Skin epidermis (tissue), 12 donors: ENCODE measurements at regions not wholly inside any gene's neighbourhood (a gene's known extent, or its start where the extent isn't known, plus 50 kb on each side); places are given as distances from the start of the nearest gene placed in this dataset.

Experiments used
- H3K27ac ChIP-seq, 21 experiments: fragments of 200-600 bp; sonication (generic) in 11 of 21; one replicate each; pipeline ENCODE4 v1.5.0; 2020; ENCODE audit warnings: mild to moderate bottlenecking in 3 of 21, inconsistent platforms in 2 of 21, moderate library complexity in 2 of 21
- H3K4me3 ChIP-seq, 7 experiments: fragments of 200-600 bp; sonication (generic) in 2 of 7; one replicate each; pipeline ENCODE4 v1.5.0; 2020; ENCODE audit warnings: inconsistent platforms in 2 of 7, mild to moderate bottlenecking in 2 of 7, moderate library complexity in 1 of 7

DNA sequence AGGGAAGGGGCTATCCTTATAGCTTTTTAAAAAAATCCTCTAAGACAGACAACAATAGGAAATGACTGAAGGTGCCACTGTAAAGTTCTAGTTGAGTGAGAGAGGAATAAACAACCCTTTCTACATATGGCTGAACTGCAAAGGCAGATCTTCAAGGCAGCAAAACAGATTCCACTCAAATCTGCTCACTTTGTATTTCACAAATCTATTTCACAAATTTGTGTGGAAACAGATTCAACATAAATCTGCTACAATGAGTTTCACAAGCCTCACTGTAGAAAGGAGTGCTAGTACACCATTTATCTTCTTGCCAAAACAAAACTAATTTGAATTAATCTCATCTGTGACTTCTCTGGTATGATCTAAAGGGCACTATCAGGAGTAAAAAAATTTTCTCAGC, 451.3 kb downstream of the PLA2G4A start:
- Histone ChIP-seq H3K4me3 (no peak overlapping the region), H3K27ac (no peak overlapping the region)

DNA sequence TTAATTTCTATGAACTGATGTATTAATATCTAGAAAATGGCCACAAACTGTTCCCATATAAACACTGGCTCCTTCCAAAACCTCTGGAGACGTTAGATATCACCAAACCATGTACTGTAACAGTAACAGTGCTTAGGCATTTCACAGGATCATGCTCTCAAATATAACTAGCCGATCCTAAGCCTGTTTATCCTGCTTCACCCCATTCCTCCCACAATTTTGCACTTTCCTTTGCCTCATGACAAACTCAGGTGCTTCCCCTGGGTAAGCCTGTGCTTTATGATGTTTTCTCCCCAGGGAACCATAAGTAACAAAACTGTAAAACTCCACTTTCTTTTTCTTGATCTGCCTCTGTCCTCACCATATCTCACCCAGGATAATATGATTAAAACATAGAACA, 452.3 kb downstream of the PLA2G4A start:
- Histone ChIP-seq H3K4me3 (no peak overlapping the region), H3K27ac (no peak overlapping the region)

DNA sequence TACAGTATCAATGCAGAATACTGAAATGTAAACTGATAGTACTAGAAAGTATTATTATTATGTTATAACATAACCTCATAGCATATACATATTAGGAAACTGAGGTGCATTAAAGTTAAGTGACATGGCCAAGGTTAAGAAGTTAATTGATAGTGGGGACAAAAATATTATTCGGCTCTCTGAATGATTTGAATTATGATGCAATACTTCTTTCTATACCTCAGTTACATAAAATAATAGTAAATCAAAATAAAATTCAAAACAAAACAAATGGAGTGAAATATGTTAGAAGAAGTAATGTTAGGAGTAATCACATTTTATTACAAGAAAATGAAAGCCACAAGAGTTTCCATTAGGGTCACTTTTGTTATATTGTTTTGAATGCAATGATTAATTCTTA, 455.2 kb downstream of the PLA2G4A start:
- H3K27ac ChIP-seq, result no peak overlapping the region

DNA sequence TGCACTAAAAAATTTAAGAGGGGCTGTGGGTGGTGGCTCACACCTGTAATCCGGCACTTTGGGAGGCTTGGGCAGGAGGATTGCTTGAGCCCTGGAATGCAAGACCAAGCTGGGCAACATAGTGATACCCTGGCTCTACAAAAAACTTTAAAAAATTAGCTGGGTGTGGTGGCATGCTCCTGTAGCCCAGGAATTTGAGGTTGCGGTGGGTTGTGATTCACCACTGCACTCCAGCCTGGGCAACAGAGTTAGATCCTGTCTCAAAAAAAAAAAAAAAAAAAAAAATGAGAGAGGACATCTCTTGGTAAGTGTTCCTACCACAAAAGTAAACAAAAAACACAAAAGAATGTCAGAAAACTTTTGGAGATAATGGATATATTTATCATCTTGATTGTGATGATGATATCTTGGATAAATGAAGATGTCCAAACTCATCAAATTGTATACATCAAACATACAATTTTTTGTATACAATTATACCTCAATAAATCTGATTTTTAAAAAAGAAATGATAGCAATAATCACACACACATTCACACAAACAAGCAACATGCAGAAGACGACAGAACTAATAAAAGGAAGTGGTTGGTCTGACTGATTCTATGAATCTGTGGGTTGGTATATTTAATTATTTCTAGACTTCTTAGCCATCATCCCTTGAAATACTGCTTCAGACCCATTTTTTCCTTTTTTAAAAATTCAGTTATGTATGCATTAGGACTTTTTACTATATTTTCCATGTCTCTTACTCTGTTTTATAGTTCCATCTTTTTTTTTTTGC, 465.9 kb downstream of the PLA2G4A start:
- Histone ChIP-seq H3K4me3 (no peak overlapping the region), H3K27ac (no peak overlapping the region)

More for the DNA sequence above, 455.2 kb downstream of the PLA2G4A start:
- no peak overlapping the region for H3K4me3 ChIP-seq

DNA sequence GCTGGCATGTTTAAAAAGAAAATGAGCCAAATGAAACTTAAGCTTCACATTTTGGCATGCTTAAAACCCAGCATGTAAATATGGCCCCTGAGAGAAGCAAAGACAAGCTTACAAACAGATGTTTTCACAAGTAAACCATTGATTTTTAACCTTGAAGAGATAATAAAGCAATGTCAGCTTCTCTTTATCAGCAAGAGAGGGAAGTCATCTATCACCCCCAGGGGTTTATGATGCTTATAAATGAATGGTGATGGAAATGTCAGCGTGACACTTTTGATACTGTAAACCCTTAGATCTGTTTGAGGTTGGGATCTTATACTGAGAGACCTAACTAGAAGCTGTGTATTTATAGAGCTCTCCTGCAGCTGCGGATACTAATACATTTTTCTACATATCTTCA, 471.3 kb downstream of the PLA2G4A start:
- Histone ChIP-seq H3K27ac (no peak overlapping the region), H3K4me3 (no peak overlapping the region)

DNA sequence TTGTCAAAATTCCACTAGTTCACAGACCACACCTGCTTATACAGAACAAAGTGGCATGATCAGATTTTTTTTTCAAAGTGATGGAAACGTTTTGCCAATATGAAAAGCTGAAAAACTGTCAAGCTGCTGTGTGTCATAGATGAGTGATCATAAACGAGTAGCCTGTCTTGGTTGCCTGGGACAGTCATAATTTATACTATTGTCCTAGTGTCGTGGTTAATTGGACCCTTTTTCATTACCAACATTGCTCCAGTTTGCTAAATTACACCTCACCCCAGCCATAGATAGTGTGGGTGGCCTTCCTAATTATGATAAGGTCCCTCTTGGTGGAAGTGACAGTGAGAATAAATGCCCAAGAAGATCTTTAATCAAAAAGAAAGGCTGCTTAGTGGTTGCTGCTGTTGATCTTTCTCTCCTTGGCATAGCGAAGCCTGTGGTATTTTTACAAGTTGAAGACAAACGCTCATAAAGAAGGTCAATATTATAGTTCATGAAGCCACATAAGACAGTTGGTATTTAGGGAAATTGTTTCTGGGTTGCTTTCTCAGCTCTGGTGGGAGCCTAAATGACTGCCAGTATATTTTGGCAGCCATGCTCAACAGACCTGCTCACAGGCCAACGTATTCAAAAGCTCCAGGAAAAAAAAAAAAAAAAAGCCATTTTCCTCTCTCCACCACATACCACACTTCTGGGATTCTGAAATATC, 478.1 kb downstream of the PLA2G4A start:
- no peak overlapping the region for H3K27ac ChIP-seq

DNA sequence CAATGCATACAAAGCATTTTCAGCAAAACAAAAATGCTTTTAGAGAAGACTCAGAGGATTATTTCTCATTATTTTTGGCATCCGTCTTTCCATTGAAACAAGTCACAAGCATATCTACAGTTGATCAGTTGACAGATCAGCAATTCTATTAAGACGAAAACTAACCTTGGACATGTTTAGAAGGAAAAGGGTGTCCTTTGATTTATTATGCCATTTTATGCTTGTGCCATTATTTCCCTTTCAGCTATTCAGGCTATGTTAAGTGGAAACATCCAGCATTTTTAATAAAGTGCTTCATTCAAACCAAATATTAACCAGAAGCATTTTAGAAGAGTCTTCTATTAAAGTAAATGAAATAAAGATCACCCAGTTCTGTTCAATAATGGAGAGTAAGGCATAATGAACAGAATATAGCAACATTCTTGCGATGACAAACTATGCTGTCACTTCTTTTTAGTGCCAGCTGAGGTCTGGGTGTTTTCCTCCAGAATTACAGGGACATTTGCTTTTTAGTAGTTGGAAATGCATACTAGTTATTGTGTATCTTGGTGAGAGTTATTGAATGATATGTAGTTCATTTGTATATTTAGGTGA, 481.4 kb downstream of the PLA2G4A start:
- Histone ChIP-seq H3K27ac (no peak overlapping the region), H3K4me3 (no peak overlapping the region)

More for the DNA sequence above, 478.1 kb downstream of the PLA2G4A start:
- H3K4me3 ChIP-seq, result no peak overlapping the region

DNA sequence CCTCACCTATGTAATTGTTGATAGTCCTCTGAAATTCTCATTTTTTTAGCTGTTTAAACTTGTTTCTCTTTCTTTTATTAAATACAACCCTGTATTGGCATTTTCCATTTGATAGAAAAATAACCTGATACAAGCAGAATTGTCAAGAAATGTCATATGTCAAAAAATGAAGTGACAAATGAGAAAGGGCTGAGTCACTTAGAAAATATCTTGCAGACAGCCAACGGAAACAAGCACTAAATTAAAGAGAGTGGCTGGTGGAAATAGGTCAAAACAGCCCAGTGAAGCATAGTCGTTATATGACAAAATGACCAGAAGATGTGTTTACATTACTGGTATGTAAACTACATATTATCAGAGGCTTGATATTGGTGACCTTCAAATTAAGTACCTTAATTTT, 484.4 kb downstream of the PLA2G4A start:
- Histone ChIP-seq H3K4me3 (no peak overlapping the region), H3K27ac (no peak overlapping the region)

DNA sequence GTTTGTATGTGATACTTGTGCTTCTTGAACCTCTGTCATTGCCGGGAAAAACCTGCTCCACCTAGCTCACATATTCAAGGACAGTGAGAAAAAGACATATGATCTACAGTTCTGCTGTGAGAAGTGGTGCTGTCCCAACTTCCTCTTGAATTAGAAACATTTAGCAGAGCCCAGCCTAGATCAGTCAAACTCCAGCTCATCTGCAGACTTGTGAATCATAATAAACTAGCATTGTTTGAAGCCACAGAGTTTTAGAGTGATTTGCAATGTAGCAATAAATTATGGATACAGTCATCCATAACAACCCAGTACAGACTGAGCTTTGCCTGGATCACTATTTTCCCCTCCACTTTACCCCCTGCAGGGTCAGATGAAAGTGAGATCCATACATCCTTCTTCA, 497.8 kb downstream of the PLA2G4A start:
- Histone ChIP-seq H3K27ac (no peak overlapping the region), H3K4me3 (no peak overlapping the region)

DNA sequence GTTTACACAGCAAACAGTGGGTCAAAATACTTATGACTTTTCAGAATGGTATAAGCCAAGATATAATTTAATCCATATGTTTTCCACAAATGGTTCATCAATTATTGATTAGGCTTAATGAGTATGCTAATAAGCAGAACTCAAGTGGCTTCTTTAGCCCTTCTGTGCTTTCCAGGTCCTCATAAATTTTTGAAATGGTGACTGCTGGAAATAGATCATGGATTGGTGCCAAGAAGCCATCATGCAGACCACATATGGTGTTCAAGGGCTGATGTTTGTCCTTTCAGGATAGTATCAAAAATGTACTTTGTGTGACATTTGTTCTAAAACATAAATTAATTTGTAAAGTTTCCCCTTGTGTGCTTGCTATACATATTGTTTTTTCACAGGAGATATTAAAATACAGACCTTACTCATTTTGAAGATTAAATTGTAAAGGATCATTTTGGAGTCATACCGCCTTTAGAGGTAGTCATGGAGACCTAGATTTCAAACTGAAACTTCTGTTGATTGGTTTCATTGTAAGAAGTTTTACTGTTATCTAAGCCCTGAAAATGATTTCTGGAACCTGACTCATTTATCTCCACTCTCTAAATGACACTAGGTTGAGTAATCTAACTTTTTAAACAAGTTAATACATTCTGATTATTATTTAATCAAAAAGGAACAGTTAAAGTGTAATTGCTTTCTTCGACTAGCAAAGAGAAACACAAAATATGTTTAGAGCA, 507.9 kb downstream of the PLA2G4A start:
- Histone ChIP-seq H3K27ac (no peak overlapping the region), H3K4me3 (no peak overlapping the region)

DNA sequence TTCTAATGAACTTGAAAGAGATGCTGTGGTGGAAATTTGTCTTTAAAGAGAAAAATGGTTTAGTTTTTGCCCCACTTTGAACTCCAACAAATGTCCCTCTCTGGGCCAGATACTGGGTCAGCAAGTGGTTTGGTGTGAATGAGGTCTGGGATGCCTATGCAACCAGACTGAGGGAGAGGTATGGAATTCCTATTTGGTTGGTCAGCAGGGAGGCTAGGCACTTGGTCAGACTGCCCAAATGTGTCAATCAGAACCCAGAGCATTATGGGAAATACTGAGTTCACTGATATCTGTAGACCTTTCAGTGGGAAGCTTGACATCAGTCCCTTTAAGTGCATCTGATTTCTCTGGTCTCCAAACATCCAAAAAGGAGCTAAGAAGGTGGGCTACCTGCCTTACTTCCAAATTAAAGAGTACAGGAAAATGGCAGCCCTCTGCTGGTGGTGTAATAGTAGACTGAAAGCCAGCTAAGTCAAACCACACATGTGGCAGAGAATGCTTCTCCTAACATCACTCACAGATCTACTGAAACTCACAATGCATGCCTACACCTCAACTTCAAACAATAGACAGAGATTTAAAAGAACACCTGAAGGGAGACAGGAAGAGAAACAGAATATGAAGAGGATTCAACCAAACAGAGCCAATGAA, 510.1 kb downstream of the PLA2G4A start:
- no peak overlapping the region for H3K4me3 ChIP-seq
- no peak overlapping the region for H3K27ac ChIP-seq

DNA sequence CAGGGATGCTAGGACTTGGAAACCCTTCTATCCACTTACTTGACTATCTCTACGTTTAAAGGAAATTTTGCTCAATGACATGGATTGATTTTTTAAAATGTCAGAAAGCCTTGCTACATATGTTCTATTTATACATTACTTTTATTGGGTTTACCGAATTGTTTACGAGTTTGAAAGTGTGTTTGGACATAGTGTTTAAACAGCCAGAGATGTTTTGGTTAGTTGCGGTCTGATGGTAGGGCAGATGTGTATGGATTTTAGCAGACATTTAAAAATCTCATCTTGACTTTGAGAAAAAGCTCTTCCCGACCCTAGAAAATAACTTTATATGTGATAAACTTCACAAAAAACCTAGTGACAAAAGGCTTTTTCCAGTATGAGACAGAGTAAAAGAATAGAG, 513.7 kb downstream of the PLA2G4A start:
- Histone ChIP-seq H3K4me3 (no peak overlapping the region), H3K27ac (no peak overlapping the region)

DNA sequence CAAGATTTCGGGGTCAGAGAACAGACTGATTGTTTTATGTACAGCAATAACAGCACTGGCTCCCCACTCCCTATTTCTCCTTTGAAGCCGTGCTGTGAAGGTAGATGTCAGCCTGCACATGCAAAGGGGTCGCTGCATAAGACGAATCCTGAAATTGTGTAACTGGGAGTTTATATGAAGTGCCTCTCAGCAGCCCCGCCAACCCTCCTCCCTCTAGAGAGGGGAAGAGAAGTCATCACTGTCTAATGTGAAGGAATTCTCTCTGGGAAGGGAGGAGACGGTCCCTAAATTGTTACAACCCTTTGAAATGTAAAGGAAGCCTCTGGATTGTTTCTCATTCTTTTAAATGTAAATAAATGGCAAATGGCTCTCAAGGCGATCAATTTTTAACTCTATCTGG, 545.3 kb downstream of the PLA2G4A start:
- no peak overlapping the region for H3K27ac ChIP-seq
- no peak overlapping the region for H3K4me3 ChIP-seq

DNA sequence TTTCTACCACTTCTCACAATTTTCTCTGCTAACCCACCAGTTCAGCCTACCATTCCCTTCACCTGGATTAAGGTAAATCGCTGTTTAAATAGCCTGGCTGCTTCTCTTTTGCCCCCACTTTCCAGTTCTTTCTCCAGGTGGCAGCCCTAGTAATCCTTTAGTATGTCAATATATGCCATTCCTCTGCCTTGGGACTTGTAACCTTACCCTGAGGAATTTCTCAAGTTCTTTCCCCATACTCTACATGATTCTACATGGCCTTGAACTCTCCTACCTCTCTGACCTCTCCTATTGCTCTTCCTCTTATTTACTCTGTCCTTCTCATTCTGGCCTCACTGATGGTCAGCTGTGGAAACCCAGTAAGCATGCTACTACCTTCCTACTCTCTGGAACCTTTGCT, 546.0 kb downstream of the PLA2G4A start:
- H3K27ac ChIP-seq, result no peak overlapping the region
- H3K4me3 ChIP-seq, result no peak overlapping the region

DNA sequence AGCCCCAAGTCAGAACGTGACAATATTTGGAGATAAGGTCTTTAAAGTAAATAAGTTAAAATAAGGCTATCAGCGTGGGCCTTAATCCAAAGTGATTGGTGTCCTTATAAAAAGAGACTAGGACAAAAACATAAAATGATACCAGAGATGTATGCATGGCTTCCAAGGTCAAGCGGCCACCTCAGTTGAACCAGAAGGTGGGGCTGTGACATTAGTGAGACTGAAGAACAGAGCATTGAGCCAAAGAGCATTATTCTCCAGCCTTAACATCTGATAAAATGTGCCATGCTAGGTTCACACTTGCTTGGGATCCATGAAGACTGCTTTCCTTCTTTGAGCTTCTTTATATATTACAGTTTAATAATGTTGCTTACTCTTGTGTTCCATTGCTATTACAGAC, 554.6 kb downstream of the PLA2G4A start:
- no peak overlapping the region for H3K27ac ChIP-seq
- no peak overlapping the region for H3K4me3 ChIP-seq

DNA sequence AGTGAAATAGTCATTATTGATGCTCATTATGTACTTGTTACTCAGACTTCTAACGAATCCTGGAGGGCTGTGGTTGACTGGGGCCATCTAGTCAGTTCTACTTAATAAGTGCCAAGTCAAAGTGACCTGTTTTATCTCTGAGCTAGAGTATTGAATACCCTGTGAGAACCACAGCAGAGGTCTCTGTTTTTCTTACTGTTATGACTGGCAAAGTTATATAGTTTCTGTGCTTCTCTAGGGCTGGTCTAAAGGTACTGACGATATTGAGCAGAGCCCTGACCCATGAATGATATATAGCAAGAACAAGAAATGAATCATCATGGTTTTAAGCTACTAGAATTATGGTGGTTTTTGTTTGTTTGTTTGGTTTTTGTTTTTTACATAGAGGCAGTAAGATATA, 555.8 kb downstream of the PLA2G4A start:
- H3K4me3 ChIP-seq, result no peak overlapping the region
- no peak overlapping the region for H3K27ac ChIP-seq

DNA sequence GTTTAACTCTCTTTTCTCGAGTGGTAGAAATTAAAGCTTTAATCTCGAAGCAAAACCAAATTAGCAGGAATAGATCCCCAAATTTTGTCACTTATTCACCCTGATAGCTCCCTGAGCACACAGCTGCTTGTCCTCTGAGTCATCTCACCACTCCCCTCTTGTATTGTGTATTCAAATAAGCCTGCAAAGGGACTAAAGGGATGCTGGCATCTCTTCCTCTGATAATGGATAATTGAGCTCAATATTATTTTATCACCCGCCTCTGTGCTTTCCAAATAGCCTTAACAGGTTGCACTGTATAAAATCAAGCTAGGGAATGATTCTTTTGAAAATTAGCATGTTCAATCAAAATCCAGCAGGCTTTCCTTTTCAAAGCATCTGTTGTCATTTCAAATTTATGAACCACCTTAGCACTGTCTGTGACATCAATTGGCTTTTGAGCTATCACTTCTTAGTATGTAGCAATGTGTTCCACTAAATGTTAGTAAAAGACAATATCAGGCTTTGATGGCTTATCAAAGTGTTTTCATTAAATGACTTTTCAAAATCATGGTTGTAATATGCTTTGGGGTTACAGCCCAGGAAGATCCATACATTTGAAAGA, 561.6 kb downstream of the PLA2G4A start:
- Histone ChIP-seq H3K4me3 (no peak overlapping the region), H3K27ac (no peak overlapping the region)

DNA sequence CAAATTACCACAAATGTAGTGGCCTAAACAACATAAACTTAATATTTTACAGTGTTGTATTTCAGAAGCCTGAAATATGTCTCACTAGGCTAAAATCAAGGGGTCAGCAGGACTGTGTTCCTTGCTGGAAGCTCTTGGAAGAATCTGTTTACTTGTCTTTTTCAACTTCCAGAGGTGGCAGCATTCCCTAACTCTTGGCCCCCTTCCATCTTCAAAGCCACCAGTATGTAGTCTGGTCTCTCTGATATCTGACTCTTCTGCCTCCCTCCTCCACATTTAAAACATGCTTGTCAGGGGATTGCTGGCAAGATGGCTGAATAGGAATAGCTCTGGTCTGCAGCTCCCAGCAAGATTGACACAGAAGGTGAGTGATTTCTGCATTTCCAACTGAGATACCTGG, 567.5 kb downstream of the PLA2G4A start:
- no peak overlapping the region for H3K27ac ChIP-seq
- no peak overlapping the region for H3K4me3 ChIP-seq

DNA sequence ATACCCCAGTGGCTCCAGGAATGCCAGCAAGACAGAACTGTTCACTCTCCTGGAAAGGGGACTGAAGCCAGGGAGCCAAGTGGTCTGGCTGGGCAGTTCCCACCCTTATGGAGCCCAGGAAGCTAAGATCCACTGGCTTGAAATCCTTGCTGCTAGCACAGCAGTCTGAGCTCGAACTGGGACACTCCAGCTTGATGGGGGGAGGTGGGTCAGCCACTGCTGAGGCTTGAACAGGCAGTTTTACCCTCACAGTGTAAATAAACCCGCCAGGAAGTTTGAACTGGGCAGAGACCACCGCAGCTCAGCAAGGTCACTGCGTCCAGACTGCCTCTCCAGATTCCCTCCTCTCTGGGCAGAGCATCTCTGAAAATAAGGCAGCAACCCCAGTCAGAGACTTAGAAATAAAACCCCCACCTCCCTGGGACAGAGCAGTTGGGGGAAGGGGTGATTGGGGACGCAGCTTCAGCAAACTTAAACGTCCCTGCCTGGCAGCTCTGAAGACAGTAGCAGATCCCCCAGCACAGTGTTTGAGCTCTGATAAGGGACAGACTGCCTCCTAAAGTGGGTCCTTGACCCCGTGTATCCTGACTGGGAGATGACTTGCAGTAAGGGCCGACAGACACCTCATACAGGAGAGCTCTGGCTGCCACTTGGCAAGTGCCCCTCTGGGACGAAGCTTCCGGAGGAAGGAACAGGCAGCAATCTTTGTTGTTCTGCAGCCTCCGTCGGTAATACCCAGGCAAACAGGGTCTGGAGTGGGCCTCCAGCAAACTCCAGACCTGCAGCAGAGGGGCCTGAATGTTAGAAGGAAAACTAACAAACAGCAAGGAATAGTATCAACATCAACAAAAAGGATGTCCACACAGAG, 568.4 kb downstream of the PLA2G4A start:
- no peak overlapping the region for H3K27ac ChIP-seq

More for the DNA sequence above, 568.4 kb downstream of the PLA2G4A start:
- no peak overlapping the region for H3K4me3 ChIP-seq
